ENCODE measurements at regions not wholly inside any gene's neighbourhood (a gene's known extent, or its start where the extent isn't known, plus 50 kb on each side); places are given as distances from the start of the nearest gene placed in this dataset.

DNA sequence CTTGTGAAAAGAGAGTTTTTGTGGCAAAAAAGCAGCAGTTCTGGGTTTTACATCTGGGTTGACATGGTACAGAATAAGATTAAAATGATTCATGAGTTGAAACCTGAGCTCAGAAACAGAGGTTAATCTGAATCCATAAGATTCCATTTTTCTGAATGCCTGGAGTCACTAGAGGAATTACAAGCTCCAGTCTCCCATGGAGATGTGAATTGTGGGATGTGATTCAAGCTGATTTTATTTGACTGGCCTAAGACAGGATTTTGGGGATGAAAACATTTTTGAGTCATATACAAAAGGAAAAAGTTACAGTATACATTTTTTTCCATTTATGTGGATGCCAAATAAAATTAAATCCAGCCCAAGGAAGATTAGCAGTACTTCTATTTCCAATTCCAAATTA lies 161.1 kb downstream of the RBM46 start:
- no peaks in the 10 kb centered on the region for H3K9me3 ChIP-seq
- no peaks in the 10 kb centered on the region for H3K27me3 ChIP-seq
- no peaks in the 10 kb centered on the region for H3K4me1 ChIP-seq (ENCODE audit: insufficient read depth)
- intact Hi-C loops (cut with DNase I): no loop called here
- TF ChIP-seq, protein P1, sequence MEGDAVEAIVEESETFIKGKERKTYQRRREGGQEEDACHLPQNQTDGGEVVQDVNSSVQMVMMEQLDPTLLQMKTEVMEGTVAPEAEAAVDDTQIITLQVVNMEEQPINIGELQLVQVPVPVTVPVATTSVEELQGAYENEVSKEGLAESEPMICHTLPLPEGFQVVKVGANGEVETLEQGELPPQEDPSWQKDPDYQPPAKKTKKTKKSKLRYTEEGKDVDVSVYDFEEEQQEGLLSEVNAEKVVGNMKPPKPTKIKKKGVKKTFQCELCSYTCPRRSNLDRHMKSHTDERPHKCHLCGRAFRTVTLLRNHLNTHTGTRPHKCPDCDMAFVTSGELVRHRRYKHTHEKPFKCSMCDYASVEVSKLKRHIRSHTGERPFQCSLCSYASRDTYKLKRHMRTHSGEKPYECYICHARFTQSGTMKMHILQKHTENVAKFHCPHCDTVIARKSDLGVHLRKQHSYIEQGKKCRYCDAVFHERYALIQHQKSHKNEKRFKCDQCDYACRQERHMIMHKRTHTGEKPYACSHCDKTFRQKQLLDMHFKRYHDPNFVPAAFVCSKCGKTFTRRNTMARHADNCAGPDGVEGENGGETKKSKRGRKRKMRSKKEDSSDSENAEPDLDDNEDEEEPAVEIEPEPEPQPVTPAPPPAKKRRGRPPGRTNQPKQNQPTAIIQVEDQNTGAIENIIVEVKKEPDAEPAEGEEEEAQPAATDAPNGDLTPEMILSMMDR (IDR thresholded peaks at IDR 0.05): no peak
- no peak for TF ChIP-seq EP300 (IDR thresholded peaks at IDR 0.05)
- TF ChIP-seq POLR2A (IDR thresholded peaks at IDR 0.05): no peak
- no peak overlapping the region for H3K27ac ChIP-seq
- no peaks in the 10 kb centered on the region for H3K36me3 ChIP-seq
- no peak for DNase-seq
- no peak overlapping the region for H3K4me3 ChIP-seq

DNA sequence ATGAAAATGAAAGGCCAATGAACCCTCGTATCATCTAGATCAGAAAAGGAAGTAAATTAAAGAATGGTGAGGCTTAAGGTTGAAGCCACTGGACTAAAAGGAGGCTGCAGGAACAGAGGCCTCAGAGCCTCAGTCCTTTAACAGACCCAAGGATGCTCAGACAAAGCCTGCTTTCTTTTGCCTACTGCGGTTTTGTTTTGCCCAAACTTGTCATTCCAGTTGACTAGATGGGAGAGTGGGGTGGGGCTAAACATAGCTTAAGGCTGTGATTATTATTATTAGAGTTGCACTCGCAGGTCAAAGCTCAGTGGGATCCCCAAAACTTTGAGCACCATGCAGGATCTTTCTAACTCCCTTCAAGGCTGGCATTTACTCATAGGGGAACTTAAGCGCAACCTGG lies 163.9 kb downstream of the RBM46 start:
- Histone ChIP-seq H3K4me1 (ENCODE audit: insufficient read depth) (no peaks in the 10 kb centered on the region), H3K27ac (no peak overlapping the region), H3K27me3 (no peaks in the 10 kb centered on the region), H3K36me3 (no peaks in the 10 kb centered on the region), H3K9me3 (peaks cover 0 to 3% of the 10 kb centered on the region in 2 donors), H3K4me3 (no peak overlapping the region)
- intact Hi-C loops (cut with DNase I): no loop called here
- no peak for DNase-seq
- TF ChIP-seq POLR2A (IDR thresholded peaks at IDR 0.05): no peak
- TF ChIP-seq, protein P1 (IDR thresholded peaks at IDR 0.05): no peak
- TF ChIP-seq EP300 (IDR thresholded peaks at IDR 0.05): no peak
- WGBS, 3 donors: 77 to 82% (median 81%) methylated on average over 4 of the region's 4 CpGs

DNA sequence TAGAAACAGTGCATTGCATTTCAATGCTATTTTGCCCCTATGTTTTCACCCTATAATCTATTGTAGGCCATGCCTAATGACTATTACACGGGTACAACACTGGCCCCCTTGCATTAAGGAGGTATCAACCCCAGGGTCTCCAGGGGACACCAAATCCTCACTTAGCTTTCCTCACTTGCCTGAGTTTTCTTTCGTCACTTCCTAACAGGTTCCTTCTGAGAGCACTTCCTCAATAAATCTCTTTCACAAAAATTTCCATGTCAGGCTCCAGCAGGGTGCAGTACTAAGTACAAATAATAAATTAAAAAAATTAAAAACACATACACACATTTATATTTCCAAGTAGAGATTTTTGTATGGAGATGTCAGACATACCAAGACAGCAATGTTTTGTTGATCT lies 165.0 kb downstream of the RBM46 start:
- Histone ChIP-seq H3K27me3 (no peaks in the 10 kb centered on the region), H3K9me3 (peaks cover 0 to 3% of the 10 kb centered on the region in 2 donors), H3K27ac (no peak overlapping the region), H3K4me3 (no peak overlapping the region), H3K4me1 (ENCODE audit: insufficient read depth) (no peaks in the 10 kb centered on the region), H3K36me3 (no peaks in the 10 kb centered on the region)
- no peak for DNase-seq
- no peak for TF ChIP-seq POLR2A (IDR thresholded peaks at IDR 0.05)
- no peak for TF ChIP-seq EP300 (IDR thresholded peaks at IDR 0.05)
- TF ChIP-seq, protein P1 (IDR thresholded peaks at IDR 0.05): no peak
- intact Hi-C loops (cut with DNase I): no loop called here
- WGBS, 3 donors: 47 to 60% (median 54%) methylated on average over 2 of the region's 2 CpGs

DNA sequence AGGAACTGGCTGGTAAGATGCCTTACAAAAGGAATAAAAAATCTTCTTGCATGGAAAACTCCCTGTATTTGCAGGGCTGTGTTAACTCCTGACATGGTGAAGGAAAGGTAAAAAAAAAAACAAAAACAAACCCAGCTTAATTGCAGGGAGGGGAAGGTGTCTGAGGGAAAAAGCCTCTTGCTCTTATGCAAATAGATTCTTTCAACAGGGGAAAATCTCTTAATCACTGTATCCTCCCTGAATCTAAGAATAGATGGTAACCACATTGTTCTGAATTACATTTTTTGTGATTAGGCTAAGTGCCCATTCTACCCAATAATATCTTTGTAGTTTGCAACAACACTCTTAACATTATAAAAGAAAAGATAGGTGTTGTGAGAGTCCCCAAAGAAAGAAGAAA lies 172.6 kb downstream of the RBM46 start:
- Histone ChIP-seq H3K36me3 (no peaks in the 10 kb centered on the region), H3K27me3 (no peaks in the 10 kb centered on the region), H3K4me3 (no peak overlapping the region), H3K9me3 (peaks cover 0 to 3% of the 10 kb centered on the region in 2 donors), H3K4me1 (ENCODE audit: insufficient read depth) (no peaks in the 10 kb centered on the region), H3K27ac (no peak overlapping the region)
- DNase-seq: no peak
- intact Hi-C loops (cut with DNase I): no loop called here
- TF ChIP-seq POLR2A (IDR thresholded peaks at IDR 0.05) (no peak), EP300 (IDR thresholded peaks at IDR 0.05) (no peak)
- TF ChIP-seq, protein P1 (IDR thresholded peaks at IDR 0.05): no peak

DNA sequence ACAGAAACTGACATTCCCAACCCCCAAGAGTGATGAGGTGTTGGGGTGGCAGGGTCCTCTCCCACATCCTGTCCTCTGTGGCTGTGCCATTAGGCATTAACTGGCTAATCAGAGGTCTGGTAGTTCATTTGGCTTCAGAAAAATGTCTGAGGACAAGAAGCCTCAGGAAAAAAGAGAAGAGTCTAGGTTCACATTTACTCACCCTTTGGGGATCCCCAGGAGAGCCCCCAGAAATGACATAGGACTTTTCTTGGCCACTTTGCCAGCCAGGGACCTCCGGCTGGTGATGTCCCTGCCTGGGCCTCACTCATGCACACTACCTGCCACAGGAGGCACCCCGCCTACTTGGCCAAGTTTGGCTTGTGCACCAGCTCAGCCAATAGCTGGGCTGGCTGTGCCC lies 173.0 kb downstream of the RBM46 start:
- intact Hi-C loops (cut with DNase I): no loop called here
- H3K4me3 ChIP-seq: no peak overlapping the region
- WGBS, 3 donors: 80 to 91% (median 87%) methylated on average over 2 of the region's 2 CpGs
- no peaks in the 10 kb centered on the region for H3K4me1 ChIP-seq (ENCODE audit: insufficient read depth)
- TF ChIP-seq, protein P1 (IDR thresholded peaks at IDR 0.05): no peak
- no peak for TF ChIP-seq EP300 (IDR thresholded peaks at IDR 0.05)
- TF ChIP-seq POLR2A (IDR thresholded peaks at IDR 0.05): no peak
- H3K36me3 ChIP-seq: no peaks in the 10 kb centered on the region
- H3K9me3 ChIP-seq: peaks cover 0 to 3% of the 10 kb centered on the region in 2 donors
- no peaks in the 10 kb centered on the region for H3K27me3 ChIP-seq
- no peak for DNase-seq
- H3K27ac ChIP-seq: no peak overlapping the region

Data from ovary (tissue), 7 donors.